ENCODE measurements at regions not wholly inside any gene's neighbourhood (a gene's known extent, or its start where the extent isn't known, plus 50 kb on each side); places are given as distances from the start of the nearest gene placed in this dataset.

DNA sequence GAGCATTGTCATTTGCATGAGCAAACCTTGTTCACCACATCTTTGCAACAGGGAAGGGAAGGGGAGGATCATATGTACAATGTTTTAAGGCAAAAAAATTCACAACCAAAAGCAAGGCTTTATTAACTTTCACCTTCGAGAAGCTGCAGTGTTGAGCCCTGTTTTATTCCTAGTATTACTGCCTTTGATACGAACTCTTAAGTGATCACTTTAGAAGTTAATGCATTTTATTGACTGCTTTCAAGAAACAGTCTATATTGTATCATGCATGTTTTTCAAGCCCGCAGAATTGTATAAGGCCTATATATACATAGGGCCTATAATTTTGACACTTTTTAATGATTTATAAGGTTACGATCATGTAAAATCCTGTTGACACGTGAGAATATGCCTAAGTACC lies 117.5 kb upstream of the VPREB1 start:
- Histone ChIP-seq H3K36me3 (no peaks in the 10 kb centered on the region), H3K4me3 (no peak overlapping the region), H3K27ac (no peak overlapping the region), H3K9me3 (no peaks in the 10 kb centered on the region), H3K4me1 (no peaks in the 10 kb centered on the region), H3K27me3 (no peaks in the 10 kb centered on the region)
- TF ChIP-seq POLR2A (IDR thresholded peaks at IDR 0.05): no peak
- TF ChIP-seq POLR2AphosphoS5 (IDR thresholded peaks at IDR 0.05): no peak
- TF ChIP-seq EP300 (IDR thresholded peaks at IDR 0.05; ENCODE audit: low read depth): no peak
- TF ChIP-seq, protein P1, sequence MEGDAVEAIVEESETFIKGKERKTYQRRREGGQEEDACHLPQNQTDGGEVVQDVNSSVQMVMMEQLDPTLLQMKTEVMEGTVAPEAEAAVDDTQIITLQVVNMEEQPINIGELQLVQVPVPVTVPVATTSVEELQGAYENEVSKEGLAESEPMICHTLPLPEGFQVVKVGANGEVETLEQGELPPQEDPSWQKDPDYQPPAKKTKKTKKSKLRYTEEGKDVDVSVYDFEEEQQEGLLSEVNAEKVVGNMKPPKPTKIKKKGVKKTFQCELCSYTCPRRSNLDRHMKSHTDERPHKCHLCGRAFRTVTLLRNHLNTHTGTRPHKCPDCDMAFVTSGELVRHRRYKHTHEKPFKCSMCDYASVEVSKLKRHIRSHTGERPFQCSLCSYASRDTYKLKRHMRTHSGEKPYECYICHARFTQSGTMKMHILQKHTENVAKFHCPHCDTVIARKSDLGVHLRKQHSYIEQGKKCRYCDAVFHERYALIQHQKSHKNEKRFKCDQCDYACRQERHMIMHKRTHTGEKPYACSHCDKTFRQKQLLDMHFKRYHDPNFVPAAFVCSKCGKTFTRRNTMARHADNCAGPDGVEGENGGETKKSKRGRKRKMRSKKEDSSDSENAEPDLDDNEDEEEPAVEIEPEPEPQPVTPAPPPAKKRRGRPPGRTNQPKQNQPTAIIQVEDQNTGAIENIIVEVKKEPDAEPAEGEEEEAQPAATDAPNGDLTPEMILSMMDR (IDR thresholded peaks at IDR 0.05): no peak
- in situ Hi-C loops (cut with MboI; ENCODE audit: low pct_ligation_motif_present in 1 of 4, low pct_unique_long_range_greater_than_20kb in 1 of 4, low sequenced_read_pairs in 3 of 4) (no loop called here), intact Hi-C loops (cut with DNase I; ENCODE audit: low total_unique reads) (no loop called here)
- no peak for DNase-seq
- 78 to 83% methylated on average over 5 of the region's 5 CpGs for WGBS, 2 donors (ENCODE audit: low coverage in 1 of 2)

DNA sequence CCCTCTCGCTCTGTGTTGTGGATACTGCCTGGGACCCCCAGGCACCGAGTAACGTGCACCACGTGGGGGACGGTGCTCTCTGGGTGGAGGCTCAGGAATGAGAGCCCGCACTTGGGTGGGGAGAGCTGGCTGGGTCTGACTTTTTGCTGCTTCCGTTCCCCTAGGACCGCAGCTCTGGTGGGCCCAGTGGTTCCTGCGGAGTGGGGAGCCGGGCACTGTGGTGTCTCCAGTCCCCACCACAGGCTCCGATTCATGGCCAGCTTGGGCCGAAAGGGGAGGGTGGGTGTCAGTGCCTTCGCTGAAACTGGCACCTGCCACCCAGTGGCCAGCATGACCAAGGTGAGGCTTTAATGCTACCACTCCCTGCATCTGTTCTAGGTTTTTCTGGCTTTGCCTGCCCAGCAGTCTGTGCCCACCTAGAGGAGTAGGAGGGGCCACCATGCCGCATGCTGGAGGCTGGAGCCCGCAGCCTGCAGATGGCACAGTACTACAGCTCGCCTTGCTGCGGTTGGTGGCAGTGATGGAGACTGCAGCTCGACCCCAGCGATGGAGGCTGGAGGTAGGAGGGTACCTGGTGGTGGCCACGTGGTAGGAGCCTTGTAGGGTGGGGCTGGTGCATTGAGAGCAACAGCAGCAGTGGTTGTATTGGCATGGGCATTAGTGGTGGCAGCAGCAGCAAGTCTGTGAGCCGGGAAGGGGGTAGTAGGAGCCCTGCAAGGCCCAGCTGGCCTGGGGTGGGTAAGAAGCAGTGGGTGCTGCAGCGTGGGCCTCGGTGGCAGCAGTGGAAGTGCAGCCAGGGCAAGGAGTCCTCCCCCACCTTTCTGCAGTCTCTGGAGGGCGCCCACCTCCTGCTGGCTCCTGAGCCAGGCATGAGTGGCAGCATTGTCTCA lies 118.8 kb upstream of the VPREB1 start:
- H3K4me1 ChIP-seq: no peaks in the 10 kb centered on the region
- no peak overlapping the region for H3K4me3 ChIP-seq
- in situ Hi-C loops (cut with MboI; ENCODE audit: low pct_ligation_motif_present in 1 of 4, low pct_unique_long_range_greater_than_20kb in 1 of 4, low sequenced_read_pairs in 3 of 4): no loop called here
- no peak overlapping the region for H3K27ac ChIP-seq
- H3K36me3 ChIP-seq: no peaks in the 10 kb centered on the region
- TF ChIP-seq, protein P1 (IDR thresholded peaks at IDR 0.05): no peak
- no peak for TF ChIP-seq EP300 (IDR thresholded peaks at IDR 0.05; ENCODE audit: low read depth)
- no peak for TF ChIP-seq POLR2A (IDR thresholded peaks at IDR 0.05)
- WGBS, 2 donors (ENCODE audit: low coverage in 1 of 2): 73 to 84% methylated on average over 2 to 24 of the region's 24 CpGs
- H3K27me3 ChIP-seq: no peaks in the 10 kb centered on the region
- H3K9me3 ChIP-seq: no peaks in the 10 kb centered on the region
- DNase-seq: no peak
- intact Hi-C loops (cut with DNase I; ENCODE audit: low total_unique reads): no loop called here

DNA sequence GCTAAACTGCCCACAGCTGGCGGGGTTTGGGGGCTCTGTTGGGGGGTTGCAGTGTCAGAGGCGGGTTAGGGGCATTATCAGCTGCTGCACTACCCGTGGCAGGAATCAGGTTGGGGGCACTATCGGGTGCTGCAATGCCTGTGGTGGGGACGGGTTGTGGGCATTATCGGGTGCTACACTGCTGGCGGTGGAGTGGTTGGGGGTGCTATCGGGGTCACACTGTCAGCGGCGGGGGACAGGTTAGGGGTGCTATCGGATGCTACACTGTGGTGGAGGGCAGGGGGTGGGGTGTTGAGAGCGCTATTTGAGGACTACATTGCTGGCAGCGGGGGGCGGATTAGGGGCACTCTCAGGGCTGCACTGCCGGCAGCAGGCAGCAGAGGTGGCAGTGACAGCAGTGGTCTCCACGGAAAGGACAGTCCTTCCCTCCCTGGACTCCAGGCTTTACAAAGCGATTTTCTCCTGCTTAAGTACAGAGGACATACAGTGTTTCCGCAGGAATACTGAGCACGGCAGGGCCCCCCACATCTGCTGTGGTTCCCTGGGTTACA lies 119.5 kb upstream of the VPREB1 start:
- no peaks in the 10 kb centered on the region for H3K27me3 ChIP-seq
- no peaks in the 10 kb centered on the region for H3K9me3 ChIP-seq
- H3K4me1 ChIP-seq: no peaks in the 10 kb centered on the region
- 90% methylated on average over 19 of the region's 19 CpGs; no CpG with 5 or more reads in 1 of the 2 donors for WGBS, 2 donors (ENCODE audit: low coverage in 1 of 2)
- H3K27ac ChIP-seq: no peak overlapping the region
- H3K4me3 ChIP-seq: no peak overlapping the region
- intact Hi-C loops (cut with DNase I; ENCODE audit: low total_unique reads) (no loop called here), in situ Hi-C loops (cut with MboI; ENCODE audit: low pct_ligation_motif_present in 1 of 4, low pct_unique_long_range_greater_than_20kb in 1 of 4, low sequenced_read_pairs in 3 of 4) (no loop called here)
- TF ChIP-seq EP300 (IDR thresholded peaks at IDR 0.05; ENCODE audit: low read depth) (no peak), POLR2A (IDR thresholded peaks at IDR 0.05) (no peak), POLR2AphosphoS5 (IDR thresholded peaks at IDR 0.05) (no peak)
- TF ChIP-seq, protein P1 (IDR thresholded peaks at IDR 0.05): no peak
- no peak for DNase-seq
- H3K36me3 ChIP-seq: no peaks in the 10 kb centered on the region

DNA sequence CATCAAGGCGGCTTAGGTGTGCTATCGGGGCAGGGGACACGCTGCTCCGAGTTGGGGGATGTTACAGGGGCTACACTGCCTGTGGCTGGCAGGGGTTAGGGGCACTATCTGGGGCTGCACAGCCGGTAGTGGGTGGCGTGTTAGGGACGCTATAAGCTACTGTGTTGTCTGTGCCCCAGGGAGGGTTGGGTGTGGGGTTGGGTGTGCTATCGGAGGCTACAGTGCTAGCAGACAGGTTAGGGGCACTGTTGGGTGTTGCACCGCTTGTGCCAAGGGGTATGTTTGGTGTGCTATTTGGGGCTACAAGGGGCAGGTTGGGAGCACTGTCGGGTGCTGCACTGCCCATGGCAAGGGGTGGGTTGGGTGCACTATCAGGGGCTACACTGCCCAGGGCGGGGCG lies 120.2 kb upstream of the VPREB1 start:
- H3K4me1 ChIP-seq: no peaks in the 10 kb centered on the region
- intact Hi-C loops (cut with DNase I; ENCODE audit: low total_unique reads): no loop called here
- no peak overlapping the region for H3K4me3 ChIP-seq
- H3K36me3 ChIP-seq: no peaks in the 10 kb centered on the region
- 90% methylated on average over 9 of the region's 12 CpGs; no CpG with 5 or more reads in 1 of the 2 donors for WGBS, 2 donors (ENCODE audit: low coverage in 1 of 2)
- in situ Hi-C loops (cut with MboI; ENCODE audit: low pct_ligation_motif_present in 1 of 4, low pct_unique_long_range_greater_than_20kb in 1 of 4, low sequenced_read_pairs in 3 of 4): no loop called here
- DNase-seq: no peak
- H3K27ac ChIP-seq: no peak overlapping the region
- peaks cover 2% of the 10 kb centered on the region for H3K27me3 ChIP-seq
- H3K9me3 ChIP-seq: no peaks in the 10 kb centered on the region
- TF ChIP-seq, protein P1 (IDR thresholded peaks at IDR 0.05): no peak
- TF ChIP-seq POLR2AphosphoS5 (IDR thresholded peaks at IDR 0.05): no peak
- TF ChIP-seq POLR2A (IDR thresholded peaks at IDR 0.05): no peak
- no peak for TF ChIP-seq EP300 (IDR thresholded peaks at IDR 0.05; ENCODE audit: low read depth)
